Effector memory CD4-positive, alpha-beta T cell (primary cell): ENCODE measurements at regions not wholly inside any gene's neighbourhood (a gene's known extent, or its start where the extent isn't known, plus 50 kb on each side); places are given as distances from the start of the nearest gene placed in this dataset.

Experiments used
- DNase-seq, 3 donors: peaks; one replicate each; pipeline ENCODE4 v3.0.0-alpha.2; 2020
- H3K27ac ChIP-seq: 2 replicates; pipeline ENCODE4 v1.7.0; 2013; ENCODE audit warnings: mild to moderate bottlenecking, low read length, moderate library complexity; ENCODE audit not compliant: insufficient read depth, poor library complexity, severe bottlenecking
- H3K27me3 ChIP-seq: replicated peaks from 2 replicates; pipeline ENCODE4 v1.7.0; 2013; ENCODE audit warnings: mild to moderate bottlenecking, low read length; ENCODE audit not compliant: insufficient read depth, control insufficient read depth, poor library complexity, severe bottlenecking
- H3K36me3 ChIP-seq: 2 replicates; pipeline ENCODE4 v1.7.0; 2013; ENCODE audit warnings: mild to moderate bottlenecking, low read length, moderate library complexity; ENCODE audit not compliant: control insufficient read depth, insufficient read depth
- H3K4me1 ChIP-seq: 2 replicates; pipeline ENCODE4 v1.7.0; 2013; ENCODE audit warnings: low read length, mild to moderate bottlenecking; ENCODE audit not compliant: control insufficient read depth, insufficient read depth, poor library complexity, severe bottlenecking
- H3K4me3 ChIP-seq: 2 replicates; pipeline ENCODE4 v1.7.0; 2013; ENCODE audit warnings: low read length, low read depth, mild to moderate bottlenecking; ENCODE audit not compliant: insufficient read depth, poor library complexity, severe bottlenecking
- H3K9me3 ChIP-seq: 2 replicates; pipeline ENCODE4 v1.7.0; 2013; ENCODE audit warnings: mild to moderate bottlenecking, low read length, moderate library complexity; ENCODE audit not compliant: control insufficient read depth

DNA sequence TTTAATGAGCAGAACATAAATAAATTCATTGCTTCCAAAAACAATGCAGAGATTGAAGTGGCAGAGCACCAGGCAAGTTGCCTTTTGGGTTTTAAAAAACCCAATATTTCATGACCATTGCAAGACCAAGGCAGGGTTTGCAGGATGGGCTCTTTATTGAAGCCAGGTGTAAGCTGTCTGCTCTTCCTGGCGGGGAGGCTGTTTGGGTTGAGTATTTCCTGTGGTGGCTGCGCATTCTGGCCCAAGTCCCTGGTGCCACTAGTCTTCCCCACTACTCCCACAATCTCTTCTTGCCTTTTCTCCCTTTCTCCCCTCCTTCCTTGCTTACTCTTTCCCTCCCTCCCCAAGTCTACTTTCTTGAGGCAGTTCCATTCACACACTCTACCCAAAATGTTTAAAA lies 116.4 kb downstream of the AKAP11 start:
- H3K4me1 ChIP-seq, result peaks cover 16% of the 10 kb centered on the region
- H3K27ac ChIP-seq, result no peak overlapping the region
- DNase-seq, result no peak

DNA sequence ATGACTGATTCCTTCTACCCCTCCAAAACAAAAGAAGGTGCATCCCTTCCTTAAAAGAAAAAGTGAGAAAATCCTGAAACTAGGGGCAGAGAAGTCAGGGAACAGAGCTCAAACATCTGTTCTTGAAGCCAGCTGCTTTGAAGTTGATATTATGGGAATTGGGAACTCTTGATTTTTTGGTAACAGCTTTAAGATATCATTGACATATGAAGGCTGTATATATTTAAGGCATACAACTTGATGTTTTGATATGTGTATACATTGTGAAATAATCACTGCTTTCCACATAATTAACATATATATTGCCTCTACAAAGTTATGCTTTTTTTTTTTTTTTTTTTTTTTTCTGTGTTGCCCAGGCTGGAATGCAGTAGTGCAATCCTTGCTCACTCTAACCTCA lies 117.1 kb downstream of the AKAP11 start:
- no peak overlapping the region for H3K4me3 ChIP-seq
- no peak for DNase-seq
- H3K4me1 ChIP-seq, result peaks cover 24% of the 10 kb centered on the region
- no peak overlapping the region for H3K27ac ChIP-seq
- H3K36me3 ChIP-seq, result no peaks in the 10 kb centered on the region
- H3K9me3 ChIP-seq, result no peaks in the 10 kb centered on the region
- H3K27me3 ChIP-seq, result no peaks in the 10 kb centered on the region

More for the DNA sequence above, 116.4 kb downstream of the AKAP11 start:
- Histone ChIP-seq H3K36me3 (no peaks in the 10 kb centered on the region), H3K27me3 (no peaks in the 10 kb centered on the region), H3K4me3 (no peak overlapping the region), H3K9me3 (no peaks in the 10 kb centered on the region)

DNA sequence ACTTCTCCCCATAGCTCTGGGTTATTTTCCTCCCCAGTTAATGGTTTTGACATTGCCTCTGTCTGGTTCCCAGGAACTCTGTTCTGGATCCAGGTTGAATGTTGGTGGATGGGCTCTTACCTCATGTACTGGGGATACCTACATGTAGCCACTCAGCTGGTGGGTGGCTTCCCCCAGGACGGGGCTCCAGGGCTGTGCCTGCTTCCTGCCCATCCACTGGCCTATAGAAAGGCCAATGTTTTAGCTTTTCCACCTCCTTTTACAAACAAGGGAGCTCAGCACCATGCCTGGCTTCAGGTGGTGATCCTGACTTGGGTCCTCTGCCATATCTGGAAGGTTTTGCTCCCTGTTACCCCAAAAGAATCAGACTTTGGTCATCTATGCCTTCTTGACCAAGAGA lies 120.2 kb downstream of the AKAP11 start:
- Histone ChIP-seq H3K4me1 (peaks cover 52% of the 10 kb centered on the region), H3K4me3 (no peak overlapping the region), H3K36me3 (no peaks in the 10 kb centered on the region), H3K9me3 (no peaks in the 10 kb centered on the region), H3K27ac (peak overlapping the region; percentile 54), H3K27me3 (no peaks in the 10 kb centered on the region)
- no peak for DNase-seq

DNA sequence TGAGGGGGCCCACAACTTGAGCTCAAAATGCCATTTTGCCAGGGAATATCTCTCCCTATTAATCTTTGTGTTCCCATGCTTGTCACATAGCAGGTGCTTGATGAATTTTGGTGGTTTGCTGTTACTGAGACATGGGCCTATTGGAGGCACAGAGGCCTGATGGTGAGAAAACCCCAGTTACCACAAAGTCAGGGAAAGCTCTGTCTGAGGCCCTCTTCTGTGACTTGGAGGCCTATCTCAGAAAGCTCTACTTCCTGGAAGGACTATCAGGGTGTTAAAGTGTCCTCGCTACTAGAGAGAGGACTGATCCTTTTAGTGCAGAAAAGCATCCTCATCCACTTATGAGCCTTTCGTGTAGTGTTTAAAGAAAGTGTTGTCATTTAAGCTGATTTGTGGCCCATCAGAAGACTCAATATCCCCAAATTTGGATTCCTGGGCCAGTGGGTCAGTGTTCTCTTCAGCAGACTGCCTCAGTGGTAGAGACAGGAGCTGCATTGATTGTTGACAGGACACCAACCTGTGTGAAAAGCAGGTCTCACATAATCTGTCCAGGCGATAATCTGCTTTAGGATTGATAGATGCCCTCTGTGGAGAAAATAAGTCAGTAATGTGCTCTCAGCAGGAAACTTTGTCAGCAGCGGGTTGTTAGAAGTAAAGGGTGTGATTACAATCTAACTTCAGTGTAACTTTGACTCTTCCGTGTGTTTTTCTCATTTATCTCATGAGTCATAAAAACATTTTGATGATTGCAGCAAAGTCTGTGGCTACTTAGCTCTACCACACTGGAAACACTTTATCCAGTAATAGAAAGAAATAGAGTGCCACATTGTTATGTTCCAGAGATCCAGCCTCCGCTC lies 121.0 kb downstream of the AKAP11 start:
- no peak overlapping the region for H3K4me3 ChIP-seq
- no peak for DNase-seq
- H3K4me1 ChIP-seq, result peaks cover 48% of the 10 kb centered on the region
- no peaks in the 10 kb centered on the region for H3K36me3 ChIP-seq
- peak overlapping the region; percentile 54 for H3K27ac ChIP-seq
- H3K9me3 ChIP-seq, result no peaks in the 10 kb centered on the region
- H3K27me3 ChIP-seq, result no peaks in the 10 kb centered on the region

DNA sequence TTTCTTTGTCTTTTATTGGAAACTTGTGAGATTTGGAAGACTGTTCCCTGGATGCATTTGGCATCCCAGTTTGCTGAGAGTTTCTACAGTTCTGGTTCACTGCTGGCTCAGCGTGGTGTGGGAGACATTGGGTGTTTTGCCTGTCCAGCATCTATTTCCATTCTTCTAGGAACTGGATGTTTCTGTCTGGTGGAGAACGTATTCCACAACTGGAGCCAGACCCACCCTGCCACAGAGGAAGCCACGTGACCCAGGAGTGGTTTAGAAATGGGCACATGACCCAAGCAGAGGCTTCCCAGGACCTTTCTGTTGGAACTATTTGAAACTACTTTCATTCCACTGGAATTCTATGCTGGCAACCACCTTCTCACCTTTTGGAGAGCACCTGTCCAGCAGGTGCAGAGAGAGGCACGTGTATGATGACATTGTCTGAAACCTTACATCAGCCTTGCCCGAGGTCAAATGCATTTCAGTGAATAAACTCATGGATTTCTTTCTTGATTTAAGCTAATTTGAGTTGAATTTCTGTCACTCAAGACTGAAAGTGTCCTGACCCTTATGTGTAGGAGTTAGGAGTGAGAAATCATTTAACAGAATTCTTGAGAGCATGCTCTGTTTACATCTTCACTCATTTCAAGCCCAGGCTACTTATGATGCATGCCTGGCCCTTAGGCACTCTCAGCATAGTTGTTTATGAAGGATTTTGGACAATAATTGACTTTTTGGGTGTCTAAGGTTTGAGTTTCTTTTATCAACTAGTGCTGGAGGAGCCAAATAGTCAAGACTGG lies 121.8 kb downstream of the AKAP11 start:
- H3K36me3 ChIP-seq, result no peaks in the 10 kb centered on the region
- H3K4me3 ChIP-seq, result no peak overlapping the region
- no peak for DNase-seq
- peak overlapping the region; percentile 48 for H3K27ac ChIP-seq
- no peaks in the 10 kb centered on the region for H3K9me3 ChIP-seq
- H3K4me1 ChIP-seq, result peaks cover 48% of the 10 kb centered on the region
- no peaks in the 10 kb centered on the region for H3K27me3 ChIP-seq

DNA sequence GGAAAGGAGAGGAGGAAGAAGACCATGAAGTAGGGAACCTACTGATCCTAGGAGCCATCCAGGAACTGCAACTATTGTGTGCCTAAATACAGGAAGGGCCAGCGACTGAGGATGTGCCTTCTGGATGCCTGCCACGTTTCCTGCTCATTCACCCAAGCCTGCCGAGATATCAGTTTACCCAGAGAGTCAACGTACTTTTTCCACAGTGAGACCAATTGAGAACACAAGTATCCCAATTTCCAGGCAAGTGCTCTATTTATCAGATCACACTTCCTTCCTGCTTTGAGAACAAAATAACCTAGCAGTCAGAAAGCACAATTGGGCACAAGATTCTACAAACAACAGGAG lies 122.4 kb downstream of the AKAP11 start:
- Histone ChIP-seq H3K9me3 (no peaks in the 10 kb centered on the region), H3K36me3 (no peaks in the 10 kb centered on the region), H3K4me3 (no peak overlapping the region), H3K27ac (peak overlapping the region; percentile 48), H3K27me3 (no peaks in the 10 kb centered on the region), H3K4me1 (peaks cover 48% of the 10 kb centered on the region)
- DNase-seq, result no peak

DNA sequence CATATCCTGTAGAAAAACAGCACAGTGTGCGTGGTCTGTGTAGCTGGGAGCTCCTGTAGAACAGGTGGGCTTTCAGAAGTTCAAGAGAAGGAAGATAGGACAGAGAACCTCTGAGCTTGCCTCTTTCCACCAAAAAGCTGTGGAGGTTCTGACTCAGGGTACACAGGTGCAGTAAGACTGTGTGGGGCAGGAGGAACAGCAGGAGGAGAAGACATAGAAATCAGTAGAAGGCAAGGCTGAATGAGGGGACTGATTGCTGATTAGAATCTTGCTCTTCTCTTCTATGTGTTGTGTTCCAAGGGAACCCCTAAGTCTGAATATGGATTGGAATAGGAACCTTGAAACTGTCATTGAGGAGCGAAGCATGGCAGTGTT lies 122.7 kb downstream of the AKAP11 start:
- peaks cover 48% of the 10 kb centered on the region for H3K4me1 ChIP-seq
- H3K36me3 ChIP-seq, result no peaks in the 10 kb centered on the region
- no peaks in the 10 kb centered on the region for H3K9me3 ChIP-seq
- DNase-seq, result no peak
- no peaks in the 10 kb centered on the region for H3K27me3 ChIP-seq
- no peak overlapping the region for H3K4me3 ChIP-seq
- peak overlapping the region; percentile 48 for H3K27ac ChIP-seq

DNA sequence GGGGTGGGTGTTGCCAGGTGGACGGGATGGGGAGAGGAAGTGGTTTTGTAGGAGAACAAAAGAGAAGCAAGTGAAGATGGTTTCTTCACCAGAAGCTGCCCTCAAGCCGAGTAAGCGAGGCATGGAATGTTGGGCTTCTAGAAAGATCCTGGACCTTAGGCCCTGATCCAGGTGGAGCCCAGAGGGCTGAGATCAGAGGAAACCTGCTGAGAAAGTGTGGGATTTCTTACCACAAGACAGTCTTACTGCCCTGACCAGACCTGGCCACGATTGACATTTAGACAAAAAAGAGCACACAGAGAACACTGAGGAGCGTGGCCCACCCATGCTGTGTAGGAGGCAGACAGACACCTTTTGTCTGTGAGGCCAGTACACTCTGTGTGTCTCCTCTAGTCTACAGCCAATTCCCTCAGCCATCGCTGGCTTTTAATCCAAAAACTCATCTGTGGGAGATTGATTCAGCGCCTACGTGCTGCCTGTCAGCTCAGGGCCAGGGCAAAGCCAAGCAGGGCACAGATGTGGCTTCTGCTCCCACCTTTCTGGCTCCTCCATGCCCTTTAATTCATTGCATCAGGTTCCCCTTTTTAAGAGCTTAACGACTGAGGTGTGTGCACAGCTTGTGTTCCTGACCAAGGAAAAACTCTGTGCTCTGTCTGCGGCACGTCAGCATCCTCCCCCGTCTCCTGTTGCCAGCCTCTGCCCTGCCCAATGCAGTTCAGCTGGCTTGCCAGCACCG lies 123.3 kb downstream of the AKAP11 start:
- H3K27me3 ChIP-seq, result no peaks in the 10 kb centered on the region
- H3K27ac ChIP-seq, result peak overlapping the region; percentile 48
- peaks cover 48% of the 10 kb centered on the region for H3K4me1 ChIP-seq
- no peak overlapping the region for H3K4me3 ChIP-seq
- H3K36me3 ChIP-seq, result no peaks in the 10 kb centered on the region
- DNase-seq, result no peak
- H3K9me3 ChIP-seq, result no peaks in the 10 kb centered on the region

DNA sequence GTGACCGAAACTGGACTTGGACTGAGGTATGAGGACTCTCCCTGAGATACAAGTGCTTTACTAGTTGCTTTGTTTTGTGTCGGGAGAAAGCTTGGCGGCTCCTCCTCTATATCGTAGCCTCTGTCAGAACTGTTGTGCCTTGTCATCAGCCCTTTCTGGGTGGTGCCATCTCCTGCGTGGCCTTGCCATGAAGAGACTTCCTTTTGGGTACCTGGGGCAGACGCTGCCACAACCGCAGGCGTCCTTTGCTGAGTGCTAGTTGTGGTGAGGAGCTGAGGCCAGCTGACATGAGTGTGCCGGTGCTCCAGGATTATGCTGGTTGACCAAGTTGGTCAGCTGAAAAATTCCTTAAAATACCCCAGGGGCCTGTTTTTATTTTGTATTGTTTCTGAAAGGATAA lies 124.5 kb downstream of the AKAP11 start:
- Histone ChIP-seq H3K27me3 (no peaks in the 10 kb centered on the region), H3K4me1 (peaks cover 48% of the 10 kb centered on the region), H3K9me3 (no peaks in the 10 kb centered on the region), H3K36me3 (no peaks in the 10 kb centered on the region), H3K4me3 (peak overlapping the region; percentile 10), H3K27ac (no peak overlapping the region)
- DNase-seq, result no peak
